Stimulated activated CD8-positive, alpha-beta memory T cell treated with anti-CD3 and anti-CD28 coated beads, Interleukin-15, amount 100 ng/mL, for 48 hours (primary cell): ENCODE measurements at regions not wholly inside any gene's neighbourhood (a gene's known extent, or its start where the extent isn't known, plus 50 kb on each side); places are given as distances from the start of the nearest gene placed in this dataset.

Experiments used
- DNase-seq, 2 donors: peaks; one replicate each; pipeline ENCODE4 v3.0.0-alpha.2; 2020; ENCODE audit warnings: low read depth in 2 of 2

DNA sequence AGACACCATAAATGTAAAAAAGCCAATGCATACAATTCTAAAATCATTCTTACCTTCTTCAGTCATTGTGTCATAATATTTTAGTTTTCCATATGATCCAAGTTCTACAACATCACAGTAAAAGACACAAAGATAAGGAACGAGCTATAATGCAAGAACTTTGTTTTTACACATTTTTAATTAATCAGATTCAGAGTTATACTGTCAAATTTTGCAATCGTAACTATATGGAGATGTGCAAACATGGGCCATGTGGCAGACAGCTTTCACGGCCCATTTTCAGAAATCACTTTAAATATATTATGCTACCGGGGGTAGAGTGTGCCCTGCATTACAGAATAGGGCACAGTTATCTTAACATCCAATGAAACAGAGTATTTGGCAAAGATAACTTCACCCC lies 188.4 kb downstream of the ACER2 start:
- DNase-seq: no peak

- DNase-seq: no peak
These were observed 186.2 kb downstream of the ACER2 start for GRCh38 chr9:19595003-19595402.

DNA sequence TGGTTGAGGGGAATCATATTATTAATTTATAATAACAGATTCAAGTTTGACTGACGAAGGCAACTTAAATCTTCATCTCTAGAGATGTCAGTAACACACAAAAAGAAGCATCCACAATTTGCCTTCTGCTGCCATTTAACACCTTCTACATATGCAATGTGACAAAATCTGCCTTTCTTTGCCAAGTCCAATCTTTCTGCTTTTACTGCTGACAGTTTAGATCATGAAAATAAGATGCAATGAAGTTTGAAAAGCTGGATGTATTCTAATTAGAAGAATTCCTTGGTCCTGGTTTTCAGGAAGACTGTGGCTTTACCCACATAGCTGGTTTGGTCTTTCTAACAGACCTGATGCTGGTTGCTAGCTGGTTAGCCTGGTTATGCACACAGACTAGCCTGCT lies 178.9 kb downstream of the ACER2 start:
- no peak for DNase-seq

GRCh38 chr9:19583890-19584289 lies 175.1 kb downstream of the ACER2 start:
- DNase-seq: no peak

DNA sequence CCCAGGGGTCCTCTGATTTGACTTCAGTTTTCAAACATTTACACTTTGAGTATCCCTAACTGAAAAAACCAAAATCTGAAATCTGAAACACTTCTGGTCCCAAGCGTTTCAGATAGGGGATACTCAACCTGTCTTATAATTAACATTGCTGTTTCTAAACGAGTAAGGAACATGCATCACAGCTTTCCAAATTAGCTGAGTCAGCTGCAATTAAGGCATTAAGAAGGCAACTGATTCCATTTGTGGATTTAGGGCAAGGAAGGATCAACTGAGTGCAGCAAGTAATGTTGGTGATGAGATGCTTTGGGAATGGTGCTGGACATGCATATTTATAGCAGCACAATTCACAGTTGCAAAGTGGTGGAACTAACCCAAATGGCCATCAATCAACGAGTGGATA lies 168.6 kb downstream of the ACER2 start:
- no peak for DNase-seq

DNA sequence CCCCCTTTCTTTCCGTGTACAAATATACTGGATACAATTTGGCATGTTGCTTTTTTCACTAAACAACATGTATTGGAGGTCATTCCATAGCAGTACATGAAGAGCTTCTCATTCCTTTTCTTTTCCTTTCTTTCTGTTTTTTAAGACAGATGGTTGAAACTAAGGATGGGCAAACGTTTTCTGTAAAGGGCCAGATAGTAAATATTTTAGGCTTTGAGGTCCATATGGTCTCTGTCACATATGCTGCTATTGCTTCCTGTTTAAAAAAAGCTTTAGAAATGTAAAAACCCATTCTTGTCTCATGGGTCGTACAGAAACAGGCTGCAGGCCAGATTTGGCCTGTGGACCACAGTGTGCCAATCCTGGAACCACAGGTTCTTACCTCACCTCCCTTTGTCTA lies 160.1 kb downstream of the ACER2 start:
- DNase-seq: no peak

DNA sequence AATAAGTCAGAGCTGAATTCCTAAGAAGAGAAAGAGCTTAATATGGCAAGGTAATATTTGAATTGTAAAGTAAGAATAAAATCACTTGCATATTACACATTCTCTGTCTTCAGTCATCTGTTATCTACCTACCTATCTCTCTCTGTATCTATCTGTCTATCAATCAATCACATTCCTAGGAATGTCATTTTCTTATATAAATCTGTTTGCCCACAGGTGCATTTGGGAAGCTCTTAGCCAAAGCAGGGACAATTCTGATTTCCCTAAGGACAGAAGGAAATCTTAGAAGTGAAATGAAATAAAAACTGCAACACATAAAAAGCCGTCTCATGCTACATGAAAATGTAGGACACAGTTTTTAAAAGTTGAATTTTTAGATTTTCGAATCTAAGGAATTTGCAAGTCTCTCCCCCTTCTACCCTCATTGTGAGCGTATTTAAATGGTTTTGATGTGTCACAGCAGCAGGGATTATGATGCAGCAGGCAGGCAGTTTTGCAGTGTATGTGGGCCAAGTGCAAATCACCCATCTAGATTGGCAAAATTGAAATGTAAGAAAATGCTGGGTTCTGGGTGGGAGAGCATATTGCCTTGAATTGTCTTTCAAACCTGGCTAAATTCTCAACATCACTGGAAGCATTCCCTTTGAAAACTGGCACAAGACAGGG lies 155.7 kb downstream of the ACER2 start:
- DNase-seq: no peak

DNA sequence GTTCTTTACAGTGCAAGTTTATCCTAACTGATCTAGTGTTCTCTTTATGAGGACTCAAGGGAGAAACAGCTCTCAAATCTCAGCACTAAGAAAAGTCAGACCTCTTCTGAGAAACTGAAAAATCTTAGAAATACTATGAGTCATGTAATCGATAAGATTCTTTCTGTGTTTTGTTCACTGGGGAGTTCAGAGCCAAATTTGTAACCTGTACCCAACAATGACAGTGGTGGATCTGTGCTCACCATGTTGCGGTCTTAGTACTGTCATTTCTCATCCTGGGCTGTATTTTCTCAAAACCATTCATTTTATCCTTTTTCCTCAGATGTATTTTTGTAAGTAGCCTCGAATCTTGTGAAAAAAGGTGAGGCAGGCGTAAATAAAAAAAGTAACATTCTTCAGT lies 146.4 kb downstream of the ACER2 start:
- DNase-seq: no peak

GRCh38 chr9:19554529-19554928 lies 145.7 kb downstream of the ACER2 start:
- DNase-seq: no peak

- no peak for DNase-seq
These were observed 144.6 kb downstream of the ACER2 start for GRCh38 chr9:19553441-19553840.

GRCh38 chr9:19552282-19553105 lies 143.7 kb downstream of the ACER2 start:
- no peak for DNase-seq

DNA sequence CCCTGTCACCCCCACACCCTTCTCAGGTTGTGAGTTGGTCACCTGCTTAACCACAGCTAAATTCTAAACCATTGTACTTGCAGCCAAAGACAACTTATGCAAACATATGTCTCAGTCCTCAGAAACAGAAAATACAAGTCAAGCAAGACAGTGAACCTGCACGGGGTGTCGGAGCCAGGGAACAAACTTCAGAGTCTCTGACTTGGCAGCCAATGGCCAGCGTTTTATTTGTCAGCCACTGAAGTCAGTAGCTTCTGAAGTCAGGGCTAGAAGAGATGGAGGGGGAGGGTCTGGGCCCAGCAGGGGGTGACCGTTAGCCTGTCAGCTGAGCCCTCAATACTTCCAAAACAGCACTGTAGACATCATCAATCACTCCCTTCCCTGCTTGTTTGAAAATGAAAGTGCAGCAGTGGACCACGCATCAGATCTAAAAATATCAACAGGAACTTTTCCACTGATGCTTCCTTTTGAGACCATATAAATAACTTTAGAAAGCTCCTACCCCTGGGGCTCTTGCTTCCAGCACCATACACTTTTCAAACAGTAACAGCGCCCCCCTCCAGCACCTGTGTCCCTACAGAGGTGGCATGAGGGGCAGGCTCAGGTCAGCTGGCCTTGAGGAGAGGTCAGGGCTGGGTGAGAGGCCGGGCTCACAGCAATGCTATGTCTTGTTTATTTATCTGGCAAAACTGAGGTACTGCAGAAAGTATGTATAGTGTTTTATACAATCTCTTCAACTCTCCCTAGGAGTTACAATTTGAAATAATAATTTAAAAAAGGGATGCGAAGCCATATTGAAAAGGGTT lies 142.5 kb downstream of the ACER2 start:
- DNase-seq: no peak

DNA sequence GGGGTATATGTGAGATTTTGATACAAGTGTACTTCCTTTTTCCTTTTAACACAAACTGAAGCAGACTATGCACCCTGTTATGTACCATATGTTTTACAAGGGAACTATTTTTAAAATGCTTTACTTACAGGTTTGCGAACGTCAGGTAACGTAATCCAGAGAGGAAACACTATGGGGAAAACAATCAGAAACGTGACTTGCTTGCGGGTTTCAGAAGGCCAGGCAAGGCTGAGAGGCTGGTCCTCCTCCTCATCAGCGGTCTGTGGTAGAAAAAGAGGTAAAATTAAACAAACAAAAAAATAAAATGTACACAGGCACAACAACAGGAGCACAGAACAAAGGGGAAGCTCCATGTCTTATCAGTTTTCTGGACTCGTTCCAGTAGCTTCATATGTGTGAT lies 141.2 kb downstream of the ACER2 start:
- DNase-seq: no peak

DNA sequence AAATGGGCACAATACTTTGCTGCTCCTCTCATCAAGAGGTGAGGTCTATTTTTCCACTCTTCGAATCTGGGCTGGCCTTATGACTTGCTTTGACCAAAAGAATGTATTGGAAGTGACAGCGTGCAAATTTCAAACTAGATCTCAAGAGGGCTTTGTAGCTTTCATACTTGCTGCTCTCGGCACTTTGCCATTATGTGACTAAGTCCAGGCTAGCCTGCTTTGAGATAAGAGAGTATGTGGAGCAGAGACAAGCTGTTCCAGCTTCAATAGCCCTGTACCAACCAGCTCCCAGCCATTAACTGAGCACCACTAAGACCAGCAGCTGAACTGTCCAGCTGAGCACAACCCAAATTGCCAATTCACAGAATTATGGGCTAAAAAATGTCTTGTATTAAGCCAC lies 124.6 kb downstream of the ACER2 start:
- no peak for DNase-seq

- DNase-seq: no peak
These were observed 118.9 kb downstream of the ACER2 start for GRCh38 chr9:19527663-19528062.

DNA sequence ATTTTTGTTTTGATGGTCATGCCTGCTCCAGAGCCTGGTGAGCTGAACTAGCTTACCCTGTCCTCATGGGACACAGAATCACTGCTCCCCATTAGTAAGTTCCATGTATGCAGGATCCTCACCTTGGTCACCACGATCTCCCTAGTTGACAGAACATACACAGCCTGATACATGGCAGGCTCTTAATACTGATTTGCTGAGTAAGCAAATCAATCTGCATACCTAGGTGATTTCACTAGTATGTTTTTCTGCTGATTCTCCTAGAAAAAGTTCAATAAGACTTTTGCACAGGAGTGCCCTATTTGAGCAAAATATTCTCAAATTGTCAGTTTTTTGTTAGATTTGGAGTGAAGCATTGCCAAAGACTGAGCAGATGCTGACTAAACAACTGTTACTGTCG lies 113.7 kb downstream of the ACER2 start:
- DNase-seq: no peak

- DNase-seq: no peak
These were observed 112.4 kb downstream of the ACER2 start for GRCh38 chr9:19521205-19521604.

- DNase-seq: no peak
These were observed 108.6 kb downstream of the ACER2 start for GRCh38 chr9:19517202-19517942.

- no peak for DNase-seq
These were observed 107.5 kb downstream of the ACER2 start for GRCh38 chr9:19516348-19516747.

- DNase-seq: no peak
These were observed 105.0 kb downstream of the ACER2 start for GRCh38 chr9:19513671-19514275.

- no peak for DNase-seq
These were observed 103.5 kb downstream of the ACER2 start for GRCh38 chr9:19512103-19512832.
